ENCODE measurements at regions not wholly inside any gene's neighbourhood (a gene's known extent, or its start where the extent isn't known, plus 50 kb on each side); places are given as distances from the start of the nearest gene placed in this dataset.
"Not testable (repeated sequence)": the region's sequence is repeated elsewhere in the genome, so short reads cannot be mapped to it uniquely, and the experiment has no call there.

DNA sequence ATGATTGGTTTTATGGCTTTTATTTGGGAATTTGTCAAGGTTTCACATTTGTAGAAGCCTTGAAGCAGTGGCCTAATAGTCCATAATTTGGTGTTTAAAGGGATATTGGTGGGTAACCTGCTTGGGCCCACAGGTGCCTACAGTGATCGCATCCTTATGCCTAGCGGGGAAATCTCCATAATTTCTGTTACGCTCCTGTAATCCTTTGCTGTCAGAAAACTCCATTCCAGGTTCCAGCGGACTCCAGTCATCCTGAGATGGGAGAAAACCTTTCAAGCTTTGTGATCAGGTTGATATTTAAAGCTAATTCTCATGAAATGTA lies 257.0 kb upstream of the JADE1 start:
- ATAC-seq (no peak), DNase-seq (no peak)

DNA sequence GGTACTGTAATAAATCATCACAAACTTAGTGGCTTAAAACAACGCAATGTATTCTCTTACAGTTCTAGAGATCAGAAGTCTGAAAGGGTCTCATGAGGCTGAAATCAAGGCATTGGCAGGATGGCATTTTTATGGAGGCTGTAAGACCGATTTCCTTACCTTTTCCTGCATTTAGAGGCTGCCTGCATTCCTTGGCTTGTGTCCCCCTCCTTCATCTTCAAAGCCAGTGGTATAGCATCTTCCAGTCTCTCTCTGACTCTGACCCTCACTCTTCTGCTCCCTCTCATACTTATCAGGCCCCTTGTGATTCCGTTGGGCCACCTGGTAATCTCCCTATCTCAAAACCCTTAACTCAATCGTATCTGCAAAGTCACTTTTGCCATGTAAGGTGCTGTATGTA lies 258.2 kb upstream of the JADE1 start:
- intact Hi-C loops (cut with micrococcal nuclease), result loop anchor here (10.0 kb wide), 2 partner anchors 96 to 314 kb away; no protein-coding TSS in a partner anchor
- ATAC-seq (no peak), DNase-seq (no peak)

More for the DNA sequence above, 257.0 kb upstream of the JADE1 start:
- intact Hi-C loops (cut with micrococcal nuclease), result loop anchor here (10.0 kb wide), 2 partner anchors 98 to 312 kb away; no protein-coding TSS in a partner anchor

DNA sequence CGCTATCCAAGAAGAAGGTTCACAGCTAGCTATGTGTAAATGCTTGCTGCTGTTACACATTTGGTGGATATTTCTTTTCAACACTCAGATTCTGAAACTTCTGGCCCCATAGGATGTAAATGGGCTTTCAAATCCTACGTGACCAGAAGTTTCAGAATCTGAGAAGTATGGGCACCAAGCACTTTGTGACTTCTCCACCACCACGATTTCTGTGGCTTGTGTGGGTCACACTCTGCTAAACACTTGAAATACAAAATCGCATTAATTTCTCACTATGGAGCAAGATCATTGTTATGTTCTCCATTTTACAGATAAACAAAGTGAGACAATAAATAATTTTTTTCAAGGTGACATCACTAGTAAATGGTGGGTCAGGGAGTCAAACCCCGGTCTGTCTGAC lies 259.4 kb upstream of the JADE1 start:
- ATAC-seq (no peak), DNase-seq (no peak)
- intact Hi-C loops (cut with micrococcal nuclease), result loop anchor here (10.0 kb wide), 2 partner anchors 95 to 315 kb away; no protein-coding TSS in a partner anchor

DNA sequence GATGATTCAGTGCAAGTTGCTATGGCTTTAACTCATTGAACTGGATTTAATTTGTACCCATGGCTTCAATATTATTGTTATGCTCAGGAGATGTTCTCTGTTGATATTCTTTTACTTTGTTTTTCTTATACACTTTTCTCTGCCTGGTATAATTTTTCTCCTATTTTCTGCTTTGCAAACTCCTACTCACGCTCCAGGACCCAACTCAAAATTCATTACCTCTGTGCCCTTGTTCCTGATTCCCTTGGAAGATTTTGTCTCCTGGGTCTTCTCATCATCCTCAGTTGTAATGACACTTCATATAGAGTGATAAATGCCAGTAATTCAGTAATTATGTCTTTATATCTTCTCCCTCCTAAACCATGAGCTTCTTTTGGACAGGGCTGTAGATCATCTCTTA lies 259.9 kb upstream of the JADE1 start:
- DNase-seq, result no peak
- intact Hi-C loops (cut with micrococcal nuclease), result loop anchor here (10.0 kb wide), 2 partner anchors 95 to 315 kb away; no protein-coding TSS in a partner anchor
- no peak for ATAC-seq

DNA sequence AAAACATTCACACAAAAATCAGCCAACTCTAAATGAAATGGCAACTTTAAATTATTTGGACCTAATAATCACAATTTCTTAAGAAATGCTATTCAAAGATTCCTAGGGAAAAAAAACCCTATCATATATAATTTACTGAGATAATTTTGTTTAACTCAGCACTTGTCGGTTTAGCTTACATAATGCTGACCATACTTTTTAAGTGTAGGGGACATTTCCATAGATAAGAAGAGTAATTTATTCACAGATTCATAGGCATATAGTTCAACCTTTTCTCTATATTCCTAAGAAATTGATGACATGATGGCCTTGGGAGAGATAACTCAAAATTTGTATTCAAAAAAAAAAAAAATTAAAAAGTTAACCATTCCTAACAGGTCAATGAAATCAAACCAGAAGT lies 260.8 kb upstream of the PGRMC2 start:
- intact Hi-C loops (cut with micrococcal nuclease), result no loop called here
- ATAC-seq (no peak), DNase-seq (no peak)

DNA sequence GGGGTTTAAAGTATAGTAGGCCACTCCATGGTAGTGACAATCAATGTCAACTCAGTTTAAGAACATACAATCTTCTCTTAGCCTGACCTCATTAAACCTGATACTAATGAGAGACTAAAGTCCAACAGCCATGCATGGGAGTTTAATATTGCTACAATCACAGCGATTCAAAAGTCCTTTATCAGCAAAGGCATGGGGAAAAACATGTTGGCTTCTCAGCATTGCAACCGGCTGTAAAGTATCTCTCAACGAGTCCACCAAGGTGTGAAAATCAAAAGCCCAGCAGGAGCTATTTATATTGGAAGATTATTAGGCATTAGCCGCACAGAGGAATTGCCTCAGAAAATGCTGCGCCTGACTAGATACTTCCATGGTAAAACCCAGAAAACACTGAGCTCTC lies 256.7 kb upstream of the PGRMC2 start:
- no peak for DNase-seq
- intact Hi-C loops (cut with micrococcal nuclease), result no loop called here
- ATAC-seq, result peak; percentile 73

DNA sequence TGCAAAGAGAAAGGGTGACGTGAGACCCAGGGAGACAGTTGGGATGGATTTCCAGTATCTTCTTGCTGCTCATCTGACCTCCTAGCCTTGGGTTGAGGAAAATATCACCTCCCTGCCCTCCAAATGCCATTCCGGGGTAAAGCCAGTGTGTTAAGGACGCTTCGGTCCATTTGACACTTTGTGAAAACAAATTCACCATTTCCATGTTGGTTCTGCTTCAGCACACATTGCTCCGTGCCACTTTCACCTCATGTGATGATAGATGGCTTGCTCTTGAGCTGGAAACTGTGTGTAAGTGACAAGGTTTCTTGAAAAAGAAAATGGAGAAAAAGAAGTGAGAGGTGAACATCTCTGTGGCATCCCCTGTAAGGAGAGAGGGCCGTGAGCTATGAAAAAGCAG lies 256.1 kb upstream of the PGRMC2 start:
- DNase-seq, result no peak
- intact Hi-C loops (cut with micrococcal nuclease), result no loop called here
- ATAC-seq, result no peak

DNA sequence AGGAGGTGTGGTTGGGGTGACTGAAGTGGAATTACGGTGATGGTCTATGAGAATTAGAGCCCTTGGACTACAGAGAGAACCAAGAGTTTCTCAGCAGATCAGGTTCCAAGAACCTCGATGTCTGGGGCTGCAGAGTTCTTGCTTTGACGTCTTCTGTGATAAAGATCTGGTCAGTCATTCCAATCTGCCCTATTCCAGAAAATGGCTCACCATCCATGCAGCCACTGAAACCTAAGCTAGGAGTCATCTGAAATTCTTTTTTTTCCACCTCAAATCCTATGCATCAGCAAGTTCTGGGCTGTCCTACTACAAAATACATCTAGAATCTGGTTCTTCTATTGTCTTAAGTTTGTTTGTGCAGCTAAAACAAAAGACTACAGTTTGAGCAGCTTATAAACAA lies 254.4 kb upstream of the PGRMC2 start:
- intact Hi-C loops (cut with micrococcal nuclease), result no loop called here
- no peak for DNase-seq
- ATAC-seq, result no peak

DNA sequence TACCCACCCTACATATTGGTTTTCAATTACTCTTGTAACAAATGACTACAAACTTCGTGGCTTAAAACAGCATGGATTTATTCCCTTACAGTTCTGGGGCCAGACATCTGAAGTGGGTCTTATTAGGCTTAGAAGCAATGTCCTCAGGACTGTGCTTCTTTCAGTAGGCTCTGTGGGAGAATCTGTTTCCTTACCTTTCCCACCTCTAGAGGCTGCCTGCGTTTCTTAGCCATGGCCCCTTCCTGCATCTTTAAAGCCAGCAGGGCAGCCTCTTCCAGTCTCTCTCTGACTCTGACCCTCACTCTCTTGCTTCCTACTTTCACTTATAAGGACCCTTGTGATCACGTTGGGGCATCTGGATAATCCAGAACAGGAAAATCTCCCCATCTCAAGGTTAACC lies 252.5 kb upstream of the PGRMC2 start:
- ATAC-seq, result no peak

DNA sequence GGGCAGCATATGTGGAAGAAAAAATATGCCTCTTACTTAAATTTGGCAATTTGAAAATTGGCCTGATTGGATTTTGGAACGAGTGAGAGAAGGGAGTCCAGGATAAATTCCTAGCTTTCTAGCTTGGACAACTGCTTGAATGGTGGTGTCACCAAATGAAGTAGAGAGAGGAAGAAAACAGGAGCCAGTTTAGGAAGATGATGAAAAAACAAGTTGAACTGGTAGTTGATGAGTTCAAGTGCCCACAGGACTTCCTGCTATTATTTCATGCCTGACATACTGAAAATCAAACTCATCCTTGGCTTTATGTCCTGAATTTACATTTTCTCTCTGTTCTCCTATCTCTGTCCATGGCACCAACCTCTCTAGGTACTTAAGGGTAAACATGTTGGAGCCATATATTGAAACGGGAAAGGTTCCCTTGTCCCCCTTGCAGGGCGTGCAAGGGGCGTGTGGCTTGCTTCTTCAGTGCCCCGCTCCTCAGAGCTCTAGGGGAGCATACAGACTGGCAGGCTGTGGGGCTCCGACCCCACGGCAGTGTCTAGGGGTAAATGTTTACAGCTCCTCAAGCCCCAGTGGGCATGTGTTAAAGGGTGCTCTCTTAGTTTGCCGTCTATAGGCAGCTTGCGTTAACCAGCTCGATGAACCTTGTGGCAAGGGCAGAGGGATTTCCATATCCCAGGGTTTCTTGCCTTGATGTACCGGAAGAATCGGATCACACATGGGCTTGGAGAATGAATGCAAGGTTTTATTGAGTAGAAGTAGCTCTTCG lies 250.7 kb upstream of the PGRMC2 start:
- intact Hi-C loops (cut with micrococcal nuclease), result no loop called here
- no peak for DNase-seq
- ATAC-seq, result no peak

More for the DNA sequence above, 252.5 kb upstream of the PGRMC2 start:
- intact Hi-C loops (cut with micrococcal nuclease), result no loop called here
- no peak for DNase-seq

DNA sequence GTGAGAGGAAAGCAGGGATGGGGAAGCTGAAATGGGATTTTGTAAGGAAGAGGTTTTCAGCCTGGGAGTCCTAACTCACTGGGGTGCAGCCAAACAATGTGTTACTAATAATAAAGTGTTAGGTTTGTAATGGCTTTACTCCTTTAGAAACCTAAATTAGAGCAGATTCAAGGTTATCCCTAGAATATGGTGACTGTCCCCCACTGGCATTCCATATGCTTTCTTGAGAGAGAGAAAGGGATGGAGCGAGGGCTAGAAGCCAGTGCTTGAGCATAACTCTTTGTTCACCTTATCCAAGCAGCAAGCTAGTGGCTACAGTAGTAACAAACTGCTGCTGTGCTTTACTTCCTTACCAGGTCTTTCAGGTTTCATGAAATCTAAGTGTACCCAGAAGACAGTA lies 249.1 kb upstream of the PGRMC2 start:
- DNase-seq, result no peak
- ATAC-seq, result no peak
- intact Hi-C loops (cut with micrococcal nuclease), result no loop called here

DNA sequence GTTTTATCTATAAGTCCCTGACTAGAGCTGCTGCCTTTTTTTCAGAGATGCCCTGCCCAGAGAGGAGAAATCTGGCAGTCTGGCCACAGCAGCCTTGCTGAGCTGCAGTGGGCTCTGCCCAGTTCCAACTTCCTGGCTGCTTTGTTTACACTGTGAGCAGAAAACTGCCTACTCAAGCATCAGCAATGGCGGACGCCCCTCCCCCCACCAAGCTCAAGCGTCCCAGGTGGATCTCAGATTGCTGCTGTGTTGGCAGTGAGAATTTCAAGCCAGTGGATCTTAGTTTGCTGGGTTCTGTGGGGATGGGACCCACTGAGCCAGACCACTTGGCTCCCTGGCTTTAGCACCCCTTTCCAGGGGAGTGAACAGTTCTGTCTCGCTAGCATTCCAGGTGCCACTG lies 247.9 kb upstream of the PGRMC2 start:
- ATAC-seq; DNase-seq; intact Hi-C loops (cut with micrococcal nuclease): not testable (repeated sequence)

DNA sequence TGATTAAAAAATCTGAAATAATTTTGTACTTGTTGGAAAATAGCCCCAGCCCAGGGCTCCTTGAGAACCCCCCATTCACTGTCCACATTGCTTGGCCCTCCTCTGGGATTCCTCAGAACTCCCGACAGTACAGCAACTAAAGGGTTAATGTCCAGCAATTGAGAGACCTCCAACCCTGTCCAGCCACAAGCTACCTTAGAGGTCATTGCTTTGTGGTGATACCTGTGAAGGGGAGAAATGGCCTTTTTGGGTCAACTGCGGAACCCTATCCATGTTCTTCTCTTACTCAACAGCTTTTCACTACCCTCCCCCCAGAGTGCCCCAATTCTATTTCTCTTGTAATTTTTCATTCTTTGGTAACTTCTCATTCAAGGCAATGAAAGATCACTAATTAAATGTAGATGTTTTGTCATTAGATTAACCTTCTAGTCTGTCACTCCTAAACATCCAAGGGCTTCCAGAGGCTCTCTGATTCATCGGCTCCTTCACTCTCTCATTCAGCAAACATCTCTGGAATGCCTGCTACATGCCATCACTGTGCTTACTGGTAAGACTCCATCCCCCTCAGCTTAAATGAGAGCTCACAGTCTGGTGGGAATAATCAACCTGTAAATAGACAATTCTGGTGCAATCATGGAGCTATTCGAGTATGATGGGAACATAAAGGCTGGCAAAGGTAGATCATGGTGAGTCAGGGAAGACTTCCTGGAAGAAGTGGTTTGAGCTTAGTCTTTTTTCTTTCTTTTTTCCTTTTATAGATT lies 241.4 kb upstream of the PGRMC2 start:
- intact Hi-C loops (cut with micrococcal nuclease), result no loop called here
- DNase-seq, result no peak
- peak; percentile 96 for ATAC-seq

DNA sequence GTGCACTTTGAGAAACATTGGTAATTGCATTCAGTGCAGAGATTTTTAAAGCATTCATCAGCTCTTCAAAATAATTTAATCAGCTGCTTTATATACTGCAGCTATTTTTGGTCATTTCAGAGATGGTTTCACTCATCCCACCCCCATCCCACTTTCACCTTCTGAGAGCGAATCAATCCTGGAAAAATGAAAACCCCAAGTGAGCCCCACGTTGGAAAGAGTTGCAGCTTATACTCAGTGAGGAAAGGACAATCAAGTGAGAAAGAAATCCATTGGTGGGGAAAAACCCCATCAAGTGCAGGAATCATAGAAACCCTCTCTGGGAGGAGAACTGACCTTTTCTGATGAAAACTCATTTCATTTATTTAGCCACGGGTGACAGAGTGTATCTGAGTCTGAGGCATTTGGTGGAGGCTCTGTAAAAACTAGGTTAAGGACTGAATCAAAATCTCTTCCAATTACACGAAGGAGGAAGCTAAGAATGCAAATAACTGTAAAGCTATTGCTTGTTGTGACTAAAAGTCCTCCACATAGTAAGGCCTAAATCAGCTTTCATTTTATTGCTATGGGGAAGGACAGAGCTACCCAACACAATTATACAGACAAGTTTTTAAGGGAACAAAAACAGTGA lies 240.4 kb upstream of the PGRMC2 start:
- no peak for DNase-seq
- intact Hi-C loops (cut with micrococcal nuclease), result no loop called here
- ATAC-seq, result no peak

DNA sequence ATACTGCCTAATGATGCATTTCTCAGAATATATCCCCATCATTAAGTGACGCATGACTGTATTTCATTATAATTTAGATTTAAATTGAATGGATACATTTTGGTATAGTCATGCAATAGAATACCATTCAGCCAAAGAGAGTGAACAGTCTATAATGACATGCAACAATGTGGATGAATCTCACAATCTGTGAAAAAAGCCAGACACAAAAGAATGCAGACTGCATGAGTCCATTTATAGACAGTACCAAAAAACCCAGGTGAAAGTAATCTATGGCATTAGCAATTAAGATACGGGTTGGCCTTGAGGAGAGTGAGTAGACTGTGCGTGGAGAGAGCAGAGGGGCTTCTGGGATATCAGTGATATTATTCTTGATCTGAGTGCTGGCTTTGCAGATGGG lies 239.7 kb upstream of the PGRMC2 start:
- intact Hi-C loops (cut with micrococcal nuclease), result no loop called here

DNA sequence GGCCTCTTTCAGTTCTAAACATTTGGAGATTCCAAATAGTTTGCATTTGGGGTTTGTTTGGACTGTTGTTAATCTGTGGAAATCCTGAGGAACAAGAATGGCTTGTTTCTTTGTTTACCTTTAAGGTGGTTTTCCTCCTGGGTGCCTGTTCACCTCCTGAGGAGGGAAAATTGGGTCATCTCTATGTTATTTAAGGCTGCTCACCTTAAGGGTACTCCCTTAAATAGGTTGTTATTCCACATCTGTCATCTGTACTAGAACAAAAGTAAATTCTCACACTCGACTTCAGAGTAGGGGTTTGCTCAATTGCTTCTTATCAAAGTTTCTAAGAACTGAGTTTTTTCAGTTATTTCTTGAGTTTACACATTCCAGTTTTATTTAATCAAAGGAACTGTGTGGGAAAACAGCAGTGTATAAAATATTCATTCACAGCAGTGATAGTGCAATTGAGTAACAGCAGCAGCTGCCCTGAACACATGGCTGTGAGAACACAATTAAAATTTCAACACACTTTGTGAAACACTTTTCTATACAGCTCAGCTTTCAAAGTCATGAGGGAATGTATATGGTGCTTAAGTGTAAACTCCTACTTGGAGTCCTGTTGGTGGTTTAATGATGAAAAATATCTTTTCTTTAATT lies 238.5 kb upstream of the PGRMC2 start:
- DNase-seq (no peak), ATAC-seq (peak; percentile 40)
- intact Hi-C loops (cut with micrococcal nuclease), result no loop called here

More for the DNA sequence above, 239.7 kb upstream of the PGRMC2 start:
- ATAC-seq (no peak), DNase-seq (no peak)

DNA sequence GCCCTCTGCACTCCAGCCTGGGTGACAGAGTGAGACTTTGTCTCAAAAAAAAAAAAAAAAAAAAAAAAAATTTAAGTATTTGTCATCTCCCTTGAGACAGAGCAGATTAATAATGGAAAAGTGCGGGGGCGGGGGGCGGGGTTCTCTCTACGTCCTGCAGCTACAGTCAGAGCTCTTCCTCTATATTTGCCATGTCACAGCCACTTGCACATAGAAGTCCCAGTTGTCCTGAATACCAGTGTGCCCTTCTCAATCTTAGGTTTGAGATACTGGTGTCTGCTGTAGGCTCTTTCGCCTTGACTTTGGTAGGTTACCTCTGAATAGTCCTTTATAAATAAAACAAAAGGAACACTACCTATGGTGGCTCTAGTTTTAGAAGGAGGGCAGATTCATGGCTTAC lies 237.8 kb upstream of the PGRMC2 start:
- DNase-seq (no peak), ATAC-seq (peak; percentile 37)

DNA sequence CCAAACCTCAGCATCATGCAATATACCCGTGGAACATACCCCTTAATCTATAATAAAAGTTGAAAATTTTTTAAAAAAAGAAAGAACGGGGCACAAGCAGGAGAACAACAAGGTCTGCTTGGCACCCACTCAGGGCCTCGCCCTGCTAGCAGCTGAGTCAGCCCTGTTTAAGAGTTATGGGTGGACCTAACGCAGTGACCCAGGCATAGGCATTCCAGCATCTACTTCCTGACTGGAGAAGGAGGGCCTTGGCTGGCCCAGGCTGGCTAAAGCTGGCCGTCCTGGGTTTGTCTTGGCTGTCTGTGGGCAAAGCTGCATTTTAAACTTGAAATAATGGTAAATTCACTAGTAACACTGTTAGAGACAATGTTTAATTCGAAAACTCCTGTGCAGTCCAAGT lies 236.7 kb upstream of the PGRMC2 start:
- DNase-seq (peak; percentile 37), ATAC-seq (peak; percentile 25)
- intact Hi-C loops (cut with micrococcal nuclease), result no loop called here

More for the DNA sequence above, 237.8 kb upstream of the PGRMC2 start:
- intact Hi-C loops (cut with micrococcal nuclease), result no loop called here

DNA sequence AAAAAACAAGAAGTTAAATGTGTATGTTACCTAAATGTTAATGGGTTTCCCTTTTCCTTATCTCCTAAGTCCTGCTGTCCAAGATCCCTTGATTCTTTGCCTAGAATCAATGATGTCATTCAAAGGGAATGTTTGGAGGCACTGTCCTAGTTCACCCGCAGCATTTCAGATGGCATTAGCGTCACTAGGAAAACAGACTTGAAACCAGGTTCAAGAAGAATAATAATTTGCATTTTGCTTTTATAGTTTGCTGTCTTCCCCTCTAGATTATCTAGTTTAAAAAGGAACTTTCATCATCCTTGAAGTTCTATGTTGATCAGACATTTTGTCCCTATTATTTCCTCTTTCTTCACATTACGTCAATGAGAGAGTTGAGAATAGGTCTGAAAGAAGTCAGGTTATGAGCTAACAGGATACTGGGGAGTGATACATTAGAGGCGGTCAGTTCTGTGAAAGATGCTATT lies 234.1 kb upstream of the PGRMC2 start:
- no peak for ATAC-seq
- intact Hi-C loops (cut with micrococcal nuclease), result no loop called here
- DNase-seq, result no peak

DNA sequence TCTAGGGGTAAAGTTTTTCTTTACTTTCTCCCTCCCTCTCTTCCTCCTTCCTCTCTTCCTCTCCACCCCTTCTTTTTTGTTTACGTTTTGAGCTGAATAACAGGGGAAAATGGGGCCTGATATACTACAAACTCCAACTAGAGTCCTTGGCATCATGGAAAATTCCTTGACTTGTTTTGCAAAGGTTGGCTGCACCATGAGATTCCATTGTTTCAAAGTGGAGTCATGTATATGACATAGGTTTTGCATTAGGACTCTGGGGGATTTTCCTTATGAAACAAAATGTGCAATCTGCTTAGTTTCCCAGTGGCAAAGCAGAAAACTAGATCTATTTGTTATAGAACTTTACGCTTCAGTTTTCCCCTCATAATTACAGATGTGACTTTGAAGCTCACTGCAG lies 233.5 kb upstream of the PGRMC2 start:
- DNase-seq (no peak), ATAC-seq (no peak)
- intact Hi-C loops (cut with micrococcal nuclease), result no loop called here
